ENCODE measurements at regions not wholly inside any gene's neighbourhood (a gene's known extent, or its start where the extent isn't known, plus 50 kb on each side); places are given as distances from the start of the nearest gene placed in this dataset.

GRCh38 chr4:89369581-89369980, 62.0 kb upstream of the GPRIN3 start:
- no peak overlapping the region for H3K27ac ChIP-seq
- H3K27me3 ChIP-seq: no peaks in the 10 kb centered on the region
- TF ChIP-seq CTCF (IDR thresholded peaks at IDR 0.05) (no peak), POLR2A (IDR thresholded peaks at IDR 0.05) (no peak)
- no peaks in the 10 kb centered on the region for H3K9me3 ChIP-seq
- H3K36me3 ChIP-seq: no peaks in the 10 kb centered on the region
- DNase-seq: no peak
- H3K4me1 ChIP-seq: peaks cover 7 to 8% of the 10 kb centered on the region in 2 donors
- no peak overlapping the region for H3K4me3 ChIP-seq (replicated peaks in 1 of 3)
- intact Hi-C loops (cut with DNase I): no loop called here
- WGBS, 2 donors: 90 to 95% methylated on average over 2 of the region's 2 CpGs

- DNase-seq: no peak
- H3K27ac ChIP-seq: no peak overlapping the region
- WGBS, 2 donors: 84 to 91% methylated on average over 2 of the region's 2 CpGs
- peaks cover 7 to 8% of the 10 kb centered on the region in 2 donors for H3K4me1 ChIP-seq
- no peaks in the 10 kb centered on the region for H3K9me3 ChIP-seq
- intact Hi-C loops (cut with DNase I): no loop called here
- no peaks in the 10 kb centered on the region for H3K36me3 ChIP-seq
- H3K27me3 ChIP-seq: no peaks in the 10 kb centered on the region
- no peak overlapping the region for H3K4me3 ChIP-seq (replicated peaks in 1 of 3)
- TF ChIP-seq POLR2A (IDR thresholded peaks at IDR 0.05): no peak
- TF ChIP-seq CTCF (IDR thresholded peaks at IDR 0.05): no peak
These were observed 61.3 kb upstream of the GPRIN3 start for GRCh38 chr4:89368861-89369260.

GRCh38 chr4:89365776-89366175, 58.2 kb upstream of the GPRIN3 start:
- Histone ChIP-seq H3K4me3 (replicated peaks in 1 of 3) (no peak overlapping the region), H3K27ac (no peak overlapping the region), H3K9me3 (no peaks in the 10 kb centered on the region), H3K36me3 (no peaks in the 10 kb centered on the region), H3K27me3 (no peaks in the 10 kb centered on the region), H3K4me1 (no peaks in the 10 kb centered on the region)
- 51 to 59% methylated on average over 2 of the region's 2 CpGs for WGBS, 2 donors
- DNase-seq: no peak
- no peak for TF ChIP-seq POLR2A (IDR thresholded peaks at IDR 0.05)
- no peak for TF ChIP-seq CTCF (IDR thresholded peaks at IDR 0.05)
- intact Hi-C loops (cut with DNase I): no loop called here

- no peak for DNase-seq
- TF ChIP-seq POLR2A (IDR thresholded peaks at IDR 0.05) (no peak), CTCF (IDR thresholded peaks at IDR 0.05) (no peak)
- Histone ChIP-seq H3K4me1 (no peaks in the 10 kb centered on the region), H3K4me3 (replicated peaks in 1 of 3) (no peak overlapping the region), H3K27me3 (no peaks in the 10 kb centered on the region), H3K9me3 (no peaks in the 10 kb centered on the region), H3K36me3 (no peaks in the 10 kb centered on the region), H3K27ac (no peak overlapping the region)
- intact Hi-C loops (cut with DNase I): no loop called here
These were observed 57.8 kb upstream of the GPRIN3 start for GRCh38 chr4:89365375-89365774.

GRCh38 chr4:89364541-89364940, 56.9 kb upstream of the GPRIN3 start:
- intact Hi-C loops (cut with DNase I): no loop called here
- Histone ChIP-seq H3K27me3 (no peaks in the 10 kb centered on the region), H3K4me3 (replicated peaks in 1 of 3) (no peak overlapping the region), H3K27ac (no peak overlapping the region), H3K4me1 (no peaks in the 10 kb centered on the region), H3K9me3 (no peaks in the 10 kb centered on the region), H3K36me3 (no peaks in the 10 kb centered on the region)
- TF ChIP-seq CTCF (IDR thresholded peaks at IDR 0.05): no peak
- no peak for TF ChIP-seq POLR2A (IDR thresholded peaks at IDR 0.05)
- WGBS, 2 donors: 93 to 95% methylated on average over 4 of the region's 4 CpGs
- DNase-seq: no peak

All from thyroid gland (tissue), 4 donors.